ENCODE measurements at regions not wholly inside any gene's neighbourhood (a gene's known extent, or its start where the extent isn't known, plus 50 kb on each side); places are given as distances from the start of the nearest gene placed in this dataset.

DNA sequence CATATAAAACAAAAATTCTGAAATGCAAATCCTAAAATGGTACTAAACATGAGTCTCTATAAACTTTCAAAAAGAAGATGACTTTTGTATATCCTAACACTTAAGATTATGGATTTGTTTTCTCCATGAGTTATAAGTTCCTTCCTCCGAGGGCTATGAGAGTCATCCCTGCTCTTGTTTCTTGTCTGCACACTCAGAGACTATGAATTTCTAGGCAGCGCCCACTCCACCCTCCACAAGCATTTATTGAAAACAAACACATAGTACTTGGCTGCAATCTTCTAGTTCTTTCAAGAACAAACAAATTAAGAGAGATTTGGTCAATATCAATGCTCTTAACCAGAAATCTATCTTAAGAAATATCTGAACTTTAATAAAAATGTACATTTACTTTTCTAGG, 211.7 kb downstream of the DKK1 start:
- Histone ChIP-seq H3K4me3 (ENCODE audit: control insufficient read depth in 2 of 3, extremely low read depth in 1 of 3, insufficient read depth in 2 of 3, low read depth in 1 of 3, low read length in 3 of 3) (no peak overlapping the region), H3K4me2 (ENCODE audit: control insufficient read depth, extremely low read depth, insufficient read depth, low read depth, low read length) (peak overlapping the region; percentile 41), H2AFZ (ENCODE audit: control insufficient read depth, low read length) (peak overlapping the region; percentile 33), H3K9me1 (ENCODE audit: control insufficient read depth, extremely low read depth, insufficient read depth, low read length) (no peaks in the 10 kb centered on the region), H3K9me3 (ENCODE audit: control insufficient read depth, low read depth, low read length) (no peaks in the 10 kb centered on the region), H3K9ac (ENCODE audit: control insufficient read depth, extremely low read depth, insufficient read depth, low read length) (no peak overlapping the region), H3K79me2 (ENCODE audit: control insufficient read depth, insufficient read depth, low read length) (no peaks in the 10 kb centered on the region), H3K36me3 (ENCODE audit: control insufficient read depth in 2 of 2, extremely low read depth in 1 of 2, insufficient read depth in 2 of 2, low read length in 2 of 2) (no peaks in the 10 kb centered on the region), H3K4me1 (ENCODE audit: control insufficient read depth, extremely low read depth, insufficient read depth, low read length) (peaks cover 19% of the 10 kb centered on the region), H3K27ac (ENCODE audit: control insufficient read depth, insufficient read depth, low read length) (peak overlapping the region; percentile 10), H4K20me1 (ENCODE audit: control insufficient read depth, extremely low read depth, insufficient read depth, low read length) (no peaks in the 10 kb centered on the region), H3K27me3 (ENCODE audit: control insufficient read depth, extremely low read depth, insufficient read depth, low read length) (no peaks in the 10 kb centered on the region)
- TF ChIP-seq, protein P1, sequence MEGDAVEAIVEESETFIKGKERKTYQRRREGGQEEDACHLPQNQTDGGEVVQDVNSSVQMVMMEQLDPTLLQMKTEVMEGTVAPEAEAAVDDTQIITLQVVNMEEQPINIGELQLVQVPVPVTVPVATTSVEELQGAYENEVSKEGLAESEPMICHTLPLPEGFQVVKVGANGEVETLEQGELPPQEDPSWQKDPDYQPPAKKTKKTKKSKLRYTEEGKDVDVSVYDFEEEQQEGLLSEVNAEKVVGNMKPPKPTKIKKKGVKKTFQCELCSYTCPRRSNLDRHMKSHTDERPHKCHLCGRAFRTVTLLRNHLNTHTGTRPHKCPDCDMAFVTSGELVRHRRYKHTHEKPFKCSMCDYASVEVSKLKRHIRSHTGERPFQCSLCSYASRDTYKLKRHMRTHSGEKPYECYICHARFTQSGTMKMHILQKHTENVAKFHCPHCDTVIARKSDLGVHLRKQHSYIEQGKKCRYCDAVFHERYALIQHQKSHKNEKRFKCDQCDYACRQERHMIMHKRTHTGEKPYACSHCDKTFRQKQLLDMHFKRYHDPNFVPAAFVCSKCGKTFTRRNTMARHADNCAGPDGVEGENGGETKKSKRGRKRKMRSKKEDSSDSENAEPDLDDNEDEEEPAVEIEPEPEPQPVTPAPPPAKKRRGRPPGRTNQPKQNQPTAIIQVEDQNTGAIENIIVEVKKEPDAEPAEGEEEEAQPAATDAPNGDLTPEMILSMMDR (optimal IDR thresholded peaks at IDR 0.05 in 1 of 3, IDR thresholded peaks at IDR 0.05 in 1 of 3, conservative IDR thresholded peaks at IDR 0.05 in 1 of 3; ENCODE audit: extremely low read depth in 1 of 3, insufficient read depth in 2 of 3, low read length in 3 of 3) = no peak
- no peak for TF ChIP-seq EZH2 (IDR thresholded peaks at IDR 0.05; ENCODE audit: low read length)
- FAIRE-seq = no peak
- peak; percentile 36 for DNase-seq (ENCODE audit: low read depth, low spot score)
- dilution Hi-C loops (cut with MboI; ENCODE audit: extremely low pct_ligation_motif_present, low sequenced_read_pairs) = no loop called here

DNA sequence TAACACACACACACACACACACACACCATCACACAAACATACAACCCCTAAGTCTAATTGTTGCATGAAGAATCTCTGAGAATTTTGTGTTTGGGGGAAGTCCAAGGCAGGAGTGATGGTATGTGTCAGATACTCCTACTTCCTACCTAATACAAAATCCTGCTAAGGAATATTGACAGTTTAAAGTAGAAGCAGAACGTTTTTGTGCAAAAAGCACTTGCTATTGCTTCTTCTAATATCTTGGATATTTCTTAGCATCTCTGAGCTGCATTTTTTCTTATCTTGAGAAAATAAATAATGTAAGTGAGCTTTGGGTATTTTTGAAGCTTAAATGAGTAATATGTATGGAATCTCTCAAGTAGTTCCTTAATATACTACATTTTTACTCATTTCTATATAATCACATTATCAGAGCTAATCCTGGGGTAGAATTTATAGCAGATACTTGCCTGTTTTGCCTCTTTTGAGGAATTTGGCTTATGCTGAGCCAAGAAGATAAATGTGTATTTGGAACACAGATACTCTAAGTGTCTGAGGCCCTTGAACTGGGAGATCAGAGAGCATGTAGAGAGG, 212.3 kb downstream of the DKK1 start:
- Histone ChIP-seq H3K9ac (ENCODE audit: control insufficient read depth, extremely low read depth, insufficient read depth, low read length) (no peak overlapping the region), H3K9me1 (ENCODE audit: control insufficient read depth, extremely low read depth, insufficient read depth, low read length) (no peaks in the 10 kb centered on the region), H3K9me3 (ENCODE audit: control insufficient read depth, low read depth, low read length) (no peaks in the 10 kb centered on the region), H4K20me1 (ENCODE audit: control insufficient read depth, extremely low read depth, insufficient read depth, low read length) (no peaks in the 10 kb centered on the region), H3K27ac (ENCODE audit: control insufficient read depth, insufficient read depth, low read length) (peak overlapping the region; percentile 10), H3K4me2 (ENCODE audit: control insufficient read depth, extremely low read depth, insufficient read depth, low read depth, low read length) (peak overlapping the region; percentile 41), H3K79me2 (ENCODE audit: control insufficient read depth, insufficient read depth, low read length) (no peaks in the 10 kb centered on the region), H3K36me3 (ENCODE audit: control insufficient read depth in 2 of 2, extremely low read depth in 1 of 2, insufficient read depth in 2 of 2, low read length in 2 of 2) (no peaks in the 10 kb centered on the region), H3K4me1 (ENCODE audit: control insufficient read depth, extremely low read depth, insufficient read depth, low read length) (peaks cover 19% of the 10 kb centered on the region), H2AFZ (ENCODE audit: control insufficient read depth, low read length) (peak overlapping the region; percentile 49), H3K4me3 (ENCODE audit: control insufficient read depth in 2 of 3, extremely low read depth in 1 of 3, insufficient read depth in 2 of 3, low read depth in 1 of 3, low read length in 3 of 3) (no peak overlapping the region), H3K27me3 (ENCODE audit: control insufficient read depth, extremely low read depth, insufficient read depth, low read length) (no peaks in the 10 kb centered on the region)
- TF ChIP-seq, protein P1 (optimal IDR thresholded peaks at IDR 0.05 in 1 of 3, IDR thresholded peaks at IDR 0.05 in 1 of 3, conservative IDR thresholded peaks at IDR 0.05 in 1 of 3; ENCODE audit: extremely low read depth in 1 of 3, insufficient read depth in 2 of 3, low read length in 3 of 3) = no peak
- no peak for TF ChIP-seq EZH2 (IDR thresholded peaks at IDR 0.05; ENCODE audit: low read length)
- dilution Hi-C loops (cut with MboI; ENCODE audit: extremely low pct_ligation_motif_present, low sequenced_read_pairs) = no loop called here
- no peak for FAIRE-seq
- DNase-seq (ENCODE audit: low read depth, low spot score) = no peak

Data from keratinocyte (primary cell).